NAMALWA (cell line): ENCODE measurements at regions not wholly inside any gene's neighbourhood (a gene's known extent, or its start where the extent isn't known, plus 50 kb on each side); places are given as distances from the start of the nearest gene placed in this dataset.

Source experiments
- DNase-seq: peaks from one replicate; pipeline ENCODE4 v3.0.0-alpha.2; 2015; ENCODE audit warnings: low spot score

DNA sequence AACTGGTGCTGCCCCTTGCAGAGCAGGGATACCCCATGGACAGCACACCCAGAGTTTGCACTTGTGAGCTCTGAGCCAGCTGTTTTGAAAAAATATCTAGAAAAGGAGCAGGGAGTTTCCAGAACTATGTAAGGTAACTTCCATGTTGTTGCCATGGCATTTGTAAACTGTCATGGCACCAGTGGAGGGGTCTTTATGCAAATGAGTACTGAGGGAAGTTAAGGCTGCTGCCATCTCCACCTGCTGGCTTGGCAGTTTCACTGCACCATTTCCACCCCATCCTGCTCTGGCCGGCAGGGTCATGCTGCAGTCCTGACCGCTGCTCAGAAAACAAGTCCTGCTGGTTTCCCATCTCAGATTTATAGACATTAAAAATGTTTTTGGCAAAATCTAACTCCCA, 52.3 kb upstream of the SNTG2 start:
- peak; percentile 64 for DNase-seq

DNA sequence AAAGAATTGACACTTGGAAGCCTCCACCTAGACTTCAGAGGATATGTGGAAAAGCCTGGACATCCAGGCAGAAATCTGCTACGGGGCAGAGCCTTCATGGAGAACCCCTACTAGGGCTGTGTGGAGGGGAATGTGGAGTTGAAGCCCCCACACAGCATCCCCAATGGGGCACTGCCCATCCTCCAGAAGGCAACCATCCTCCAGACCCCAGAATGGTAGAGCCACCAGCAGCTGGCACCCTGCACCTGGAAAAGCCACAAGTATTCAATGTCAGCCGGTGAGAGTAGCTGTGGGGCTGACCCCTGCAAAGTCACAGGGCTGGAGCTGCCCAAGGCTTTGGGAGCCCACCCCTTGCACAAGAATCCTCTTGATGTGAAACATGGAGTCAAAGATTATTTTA, 53.6 kb upstream of the SNTG2 start:
- no peak for DNase-seq

DNA sequence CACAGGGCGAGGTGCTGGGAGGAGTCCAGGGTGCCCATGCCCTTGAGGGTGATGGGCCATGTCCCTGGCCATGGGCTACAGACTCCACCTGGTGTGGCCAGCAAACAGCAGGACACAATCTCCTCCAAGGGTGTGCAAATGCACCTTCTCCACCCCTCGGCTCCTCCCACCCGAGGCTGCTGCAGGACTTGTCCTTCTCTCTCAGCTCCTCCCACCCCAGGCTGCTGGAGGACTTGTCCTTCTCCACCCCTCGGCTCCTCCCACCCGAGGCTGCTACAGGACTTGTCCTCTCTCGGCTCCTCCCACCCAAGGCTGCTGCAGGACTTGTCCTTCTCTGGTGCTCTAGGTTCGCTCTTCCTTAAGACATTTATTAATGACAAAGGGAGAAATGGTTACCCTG, 57.3 kb upstream of the SNTG2 start:
- DNase-seq = peak; percentile 26

DNA sequence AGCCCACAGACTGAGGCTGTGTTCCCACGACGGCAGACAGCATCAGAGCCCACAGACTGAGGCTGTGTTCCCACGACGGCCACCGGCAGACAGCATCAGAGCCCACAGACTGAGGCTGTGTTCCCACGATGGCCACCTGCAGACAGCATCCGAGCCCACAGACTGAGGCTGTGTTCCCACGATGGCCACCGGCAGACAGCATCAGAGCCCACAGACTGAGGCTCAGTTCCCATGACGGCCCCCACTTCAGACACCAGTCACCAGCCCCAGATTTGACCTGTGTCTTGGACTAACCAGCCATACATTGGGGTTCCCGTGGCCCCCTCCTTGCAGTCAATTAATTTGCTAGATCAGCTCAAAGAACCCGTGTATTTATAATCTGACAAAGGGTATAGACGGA, 57.8 kb upstream of the SNTG2 start:
- no peak for DNase-seq

DNA sequence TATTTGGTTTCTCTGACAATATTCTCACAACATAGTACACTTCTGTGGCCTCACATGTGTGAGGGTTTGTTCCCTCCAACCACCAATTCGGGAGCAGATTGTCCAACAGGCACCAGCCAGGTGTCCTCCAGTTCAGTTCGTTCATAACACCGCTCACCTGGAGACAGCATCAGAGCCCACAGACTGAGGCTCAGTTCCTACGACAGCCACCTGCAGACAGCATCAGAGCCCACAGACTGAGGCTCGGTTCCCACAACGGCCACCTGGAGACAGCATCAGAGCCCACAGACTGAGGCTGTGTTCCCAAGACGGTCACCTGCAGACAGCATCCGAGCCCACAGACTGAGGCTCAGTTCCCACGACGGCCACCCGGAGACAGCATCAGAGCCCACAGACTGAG, 58.2 kb upstream of the SNTG2 start:
- DNase-seq = no peak

DNA sequence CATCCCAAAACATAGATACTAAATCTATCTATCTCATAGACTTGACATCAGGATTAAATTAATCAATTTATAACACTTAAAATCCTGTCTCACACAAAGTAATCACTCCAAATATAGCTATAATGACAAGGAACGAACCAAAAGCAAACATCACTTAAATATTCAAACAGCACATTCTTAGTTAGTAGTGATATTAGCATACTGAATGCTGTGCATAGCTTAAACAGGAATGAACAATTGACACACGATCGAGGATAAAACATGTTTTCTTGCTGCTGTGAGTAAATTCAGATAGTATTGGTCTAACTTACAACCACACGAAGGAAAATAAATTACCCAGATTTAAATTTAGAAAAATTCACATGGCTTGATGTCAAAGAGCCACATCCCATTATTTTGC, 58.9 kb upstream of the SNTG2 start:
- no peak for DNase-seq

DNA sequence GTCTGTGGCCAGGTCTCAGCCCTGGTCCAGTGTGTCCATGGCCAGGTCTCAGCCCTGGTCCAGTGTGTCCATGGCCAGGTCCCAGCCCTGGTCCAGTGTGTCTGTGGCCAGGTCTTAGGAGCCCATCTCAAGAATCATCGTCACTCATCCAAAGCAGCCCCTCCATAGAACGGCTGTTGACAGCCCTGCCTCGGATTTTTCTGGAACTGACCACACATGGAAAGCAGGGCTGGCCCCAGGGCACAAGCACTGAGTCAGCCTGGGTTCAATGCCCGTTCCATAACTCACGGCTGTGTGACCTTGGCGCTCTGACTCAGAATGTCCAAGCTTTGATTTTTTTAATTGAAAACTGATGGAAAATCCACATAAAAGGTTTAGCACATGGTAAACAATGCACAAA, 59.9 kb upstream of the SNTG2 start:
- no peak for DNase-seq

DNA sequence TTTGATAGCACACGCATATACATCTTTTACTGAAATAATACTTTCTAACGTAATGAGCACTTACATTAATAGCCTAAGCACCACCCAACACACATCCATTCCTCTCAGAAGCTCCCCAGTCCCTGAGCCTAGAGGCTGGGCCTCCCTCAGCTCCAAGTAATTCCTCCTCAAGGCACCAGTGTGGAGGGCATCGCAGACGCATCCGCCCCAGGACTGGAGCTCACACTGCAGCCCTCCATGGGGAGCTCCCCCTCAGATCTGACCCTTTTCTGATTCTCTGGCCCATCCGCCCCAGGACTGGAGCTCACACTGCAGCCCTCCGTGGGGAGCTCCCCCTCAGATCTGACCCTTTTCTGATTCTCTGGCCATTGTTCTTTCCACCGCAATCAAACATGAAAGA, 60.4 kb upstream of the SNTG2 start:
- no peak for DNase-seq

DNA sequence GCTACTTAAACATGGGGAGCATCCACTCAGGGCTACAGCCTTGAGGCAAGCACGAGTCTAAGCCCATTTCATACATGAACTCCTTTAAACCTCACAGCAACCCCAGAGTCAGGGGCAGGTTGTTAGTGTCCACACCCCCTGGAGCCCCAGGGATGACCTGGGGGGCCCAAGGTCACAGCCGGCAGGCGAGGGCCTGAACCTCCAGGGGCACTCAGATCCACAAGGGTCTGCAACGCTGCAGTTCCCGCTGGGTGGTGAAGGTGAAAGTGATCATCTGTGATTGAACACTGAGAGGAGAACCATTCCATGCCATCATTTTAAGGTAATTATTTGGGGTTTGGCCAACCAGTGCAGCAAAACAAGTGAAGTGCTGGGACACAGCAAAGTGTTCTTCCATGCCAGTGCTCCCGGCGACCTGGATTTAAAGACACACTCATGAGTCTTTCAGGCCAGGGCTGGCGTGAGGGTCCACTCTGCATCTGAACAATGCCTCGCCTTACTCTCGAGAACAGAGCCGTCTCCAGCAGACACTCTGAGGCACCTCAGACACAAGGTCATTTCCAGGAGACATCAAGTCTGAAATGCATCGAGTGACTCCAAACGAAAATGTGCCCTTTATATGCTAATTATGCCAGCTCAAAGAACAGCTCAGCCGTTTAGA, 61.6 kb upstream of the SNTG2 start:
- DNase-seq = no peak

DNA sequence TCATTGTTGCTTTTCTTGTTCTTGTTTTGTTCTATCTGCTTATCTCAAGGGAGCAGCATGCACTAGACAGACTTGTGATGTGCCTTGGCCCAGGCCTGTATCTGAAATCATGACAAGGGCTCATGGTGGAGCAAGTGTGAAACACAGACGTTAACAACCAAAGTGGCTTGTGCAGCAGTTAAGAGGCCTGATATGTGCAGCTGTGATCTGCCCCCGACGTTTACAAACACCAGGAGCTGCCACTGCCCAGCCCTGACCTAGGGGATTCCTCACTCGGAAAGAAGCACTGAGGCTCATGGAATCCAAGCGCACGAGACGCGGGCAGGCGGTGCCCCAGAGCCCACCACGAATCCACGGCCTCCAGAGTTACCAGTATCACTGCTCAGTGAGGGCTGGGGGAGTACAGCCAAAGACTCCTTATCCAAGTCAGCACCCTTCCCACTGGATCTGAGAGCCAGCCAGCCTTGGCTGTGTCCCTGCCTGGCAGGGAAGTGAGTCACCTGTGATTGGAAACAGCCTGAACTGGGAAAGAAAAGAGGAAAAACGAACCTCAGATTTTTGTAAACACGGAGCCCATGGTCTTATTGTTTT, 62.3 kb upstream of the SNTG2 start:
- DNase-seq = no peak

DNA sequence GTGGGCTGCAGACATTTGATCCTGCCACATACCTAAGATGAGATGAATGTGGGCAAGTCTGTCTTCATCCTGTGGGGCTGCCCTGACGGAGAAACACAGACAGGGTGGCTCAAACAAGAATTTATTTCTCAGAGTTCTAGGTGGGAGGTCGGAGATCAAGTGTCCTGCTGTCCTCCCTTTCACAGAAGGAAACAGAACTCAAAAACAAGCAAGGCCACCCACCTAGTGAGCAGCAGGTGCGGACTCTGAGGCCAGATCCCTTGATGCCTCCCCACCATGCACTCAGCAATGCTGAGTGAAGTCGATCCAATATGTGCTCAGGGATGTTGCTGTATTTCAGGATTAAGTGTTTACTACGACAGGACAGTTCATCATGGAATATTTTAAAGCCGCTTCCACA, 63.0 kb upstream of the SNTG2 start:
- DNase-seq = no peak

DNA sequence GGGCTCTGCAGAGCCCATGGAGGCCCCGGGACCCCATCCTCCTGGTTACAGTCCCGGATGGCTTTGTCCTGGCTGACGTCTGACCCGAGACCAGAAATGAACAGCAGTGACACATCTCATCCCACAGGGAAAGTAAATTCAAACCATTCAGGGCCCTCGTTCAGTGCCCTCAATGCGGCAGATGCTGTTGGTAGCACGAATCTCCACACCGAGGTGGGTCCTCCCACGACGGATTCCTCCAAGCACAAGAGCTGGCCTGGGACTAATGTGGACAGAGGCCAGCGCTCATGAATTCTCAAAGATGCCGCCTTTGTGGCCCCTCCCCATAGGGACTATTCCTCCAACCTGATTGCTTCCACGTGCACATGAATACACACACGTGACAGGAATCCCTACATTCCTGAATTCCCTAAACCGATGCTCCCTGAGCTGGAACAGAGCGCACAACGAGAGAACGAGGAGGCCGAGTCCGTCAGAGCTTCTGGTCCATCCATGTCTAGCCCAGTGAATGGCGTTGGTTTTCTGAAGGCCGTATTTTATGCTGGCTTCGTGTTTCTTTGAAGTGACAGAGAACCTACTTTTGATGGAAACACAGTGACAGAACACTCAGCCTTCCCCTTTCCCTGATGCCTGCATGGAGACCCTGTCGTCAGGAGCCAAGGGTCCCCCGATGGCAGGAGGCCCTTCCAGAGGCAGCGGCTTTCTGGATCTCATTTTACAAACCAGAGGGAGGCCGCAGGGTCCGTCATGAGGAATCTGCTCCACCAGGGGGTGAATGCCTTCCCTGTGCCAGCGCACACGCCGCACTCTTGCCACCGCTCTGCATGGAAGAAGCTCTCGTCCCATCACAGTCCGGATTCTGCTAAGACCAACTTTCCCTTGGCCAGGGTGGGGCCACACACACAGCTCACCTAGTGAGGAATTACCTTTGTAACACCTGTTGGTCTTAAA, 64.3 kb upstream of the SNTG2 start:
- DNase-seq = no peak

DNA sequence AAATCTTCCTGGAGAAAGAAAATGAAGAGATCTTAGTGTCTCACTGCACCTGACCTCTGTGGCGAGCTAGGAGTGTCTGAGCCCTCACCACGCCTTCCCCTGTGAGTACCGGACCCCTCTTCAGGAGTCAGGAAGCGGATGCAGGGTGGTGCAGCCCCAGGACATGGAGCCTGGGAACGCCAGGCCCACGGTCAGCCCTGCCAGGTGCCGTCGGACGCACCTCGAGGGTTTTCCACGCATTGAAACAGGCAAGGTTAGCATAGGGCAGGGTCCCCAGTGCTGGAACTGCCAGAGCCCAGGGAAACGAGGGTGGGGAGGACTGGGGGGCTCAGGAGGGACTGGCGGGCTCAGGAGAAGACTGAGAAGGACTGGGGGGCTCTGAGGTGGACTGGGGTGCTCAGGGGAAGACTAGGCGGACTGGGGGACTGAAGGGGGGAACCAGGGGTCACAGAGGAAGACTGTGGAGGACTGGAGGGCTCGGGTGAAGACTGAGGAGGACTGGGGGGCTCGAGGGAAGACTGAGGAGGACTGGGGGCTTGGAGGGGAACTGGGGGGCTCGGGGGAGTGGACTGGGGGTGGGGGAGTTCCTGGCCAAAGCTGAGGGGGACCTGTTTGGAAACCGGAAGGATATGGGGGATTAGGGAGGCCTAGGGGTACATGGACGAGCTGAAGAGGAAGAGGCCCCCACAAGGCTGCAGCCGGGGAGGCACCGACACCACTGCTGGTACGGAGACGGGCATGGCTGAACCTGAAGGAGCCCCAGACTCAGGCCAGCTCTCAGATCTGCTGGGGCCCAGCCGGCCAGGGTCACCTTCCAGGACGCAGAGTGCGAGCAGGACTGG, 65.2 kb upstream of the SNTG2 start:
- DNase-seq = no peak

DNA sequence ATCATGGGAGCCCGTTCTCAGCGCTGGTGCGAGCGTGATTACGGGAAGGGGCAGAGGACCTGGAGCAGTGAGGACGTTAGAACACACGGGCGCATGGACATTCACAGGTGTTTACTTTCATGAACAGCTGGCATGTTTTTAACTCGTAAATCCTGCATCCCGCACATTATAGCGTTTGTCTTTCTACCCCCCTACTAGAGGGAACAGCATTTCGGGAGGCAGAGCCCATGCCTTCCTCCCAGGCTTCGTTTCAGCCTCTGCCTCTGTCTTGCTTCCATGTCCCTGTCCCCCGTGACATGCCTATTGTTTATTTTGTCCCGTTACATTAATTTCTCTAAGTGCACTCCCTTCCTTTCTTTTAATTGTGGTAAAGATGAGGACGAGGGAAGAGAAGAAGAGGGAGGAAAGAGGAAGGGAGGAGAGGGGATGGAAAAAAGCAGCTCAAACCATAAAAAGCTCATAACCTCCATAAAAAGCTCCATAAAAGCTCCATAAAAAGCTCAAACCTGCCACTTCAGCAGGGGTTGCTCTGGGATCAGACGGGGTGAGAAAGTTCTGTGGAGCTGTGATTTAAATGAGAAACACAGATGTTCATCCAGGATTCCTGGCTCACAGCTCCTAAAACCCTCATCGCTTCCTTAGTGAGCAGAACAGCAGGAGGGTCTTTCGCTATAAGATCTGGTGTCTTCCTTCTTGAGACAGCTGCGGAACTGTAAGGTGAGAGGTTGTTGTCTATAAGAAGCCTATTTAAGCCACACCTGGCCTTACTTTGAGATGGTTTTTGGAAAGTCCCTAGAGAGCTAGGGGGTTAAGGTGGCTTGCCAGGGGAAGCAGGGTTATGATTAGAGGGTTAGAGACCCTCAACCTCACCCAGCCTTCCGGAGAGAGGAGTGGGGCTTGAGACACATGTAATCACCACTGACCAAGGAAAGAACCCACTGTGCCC, 66.6 kb upstream of the SNTG2 start:
- no peak for DNase-seq

DNA sequence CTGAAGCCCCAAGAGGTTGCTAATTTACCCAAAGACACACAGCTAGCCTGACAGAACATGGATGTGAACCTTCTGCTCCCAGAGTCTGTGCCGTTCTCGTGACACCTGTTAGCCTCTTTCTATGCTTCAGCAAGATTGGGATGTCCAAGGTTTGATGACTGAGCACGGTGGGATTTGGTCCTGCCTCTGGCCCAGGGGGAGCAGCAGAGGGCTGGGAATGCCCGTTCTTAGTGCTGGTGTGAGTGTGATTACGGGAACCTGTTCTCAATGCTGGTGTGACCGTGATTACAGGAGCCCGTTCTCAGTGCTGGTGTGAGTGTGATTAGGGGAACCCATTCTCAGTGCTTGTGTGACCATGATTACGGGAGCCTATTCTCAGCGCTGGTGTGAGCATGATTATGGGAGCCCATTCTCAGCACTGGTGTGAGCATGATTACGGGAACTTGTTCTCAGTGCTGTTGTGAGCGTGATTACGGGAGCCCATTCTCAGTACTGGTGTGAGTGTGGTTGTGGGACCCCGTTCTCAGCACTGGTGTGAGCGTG, 67.3 kb upstream of the SNTG2 start:
- DNase-seq = no peak

DNA sequence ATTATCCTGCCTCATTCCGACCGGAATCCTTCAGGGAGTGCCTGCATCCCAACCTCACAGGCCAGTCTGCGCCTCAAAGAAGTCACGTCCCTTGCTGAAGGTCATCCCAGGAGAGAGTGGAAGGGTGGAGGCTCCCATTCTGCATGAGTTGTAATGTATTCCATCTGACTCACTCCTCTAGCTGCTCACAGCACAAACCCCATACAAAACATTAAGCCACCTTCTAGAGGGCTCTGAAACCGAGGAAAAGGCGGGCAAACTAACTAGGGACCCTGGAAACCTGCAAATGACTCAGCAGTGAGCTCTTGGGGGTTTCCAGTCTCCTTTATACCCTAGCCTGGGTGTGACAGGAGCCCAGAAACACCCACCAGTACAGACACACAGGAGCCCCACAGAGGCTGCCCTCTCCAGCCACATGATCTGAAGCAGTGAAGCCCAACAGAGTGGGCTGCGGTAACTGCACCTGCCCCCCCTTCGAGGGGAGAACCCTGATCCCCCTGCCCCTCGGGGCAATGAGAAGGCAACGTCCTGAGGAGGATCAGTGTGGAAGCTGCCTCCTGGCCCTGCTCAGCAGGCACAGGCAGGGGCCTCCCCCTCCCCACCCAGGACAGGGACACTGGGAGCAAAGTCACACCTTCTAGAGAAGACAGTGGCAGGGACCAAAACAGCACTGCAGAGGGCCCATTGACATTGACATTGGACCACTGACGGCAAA, 69.3 kb upstream of the SNTG2 start:
- DNase-seq = no peak

DNA sequence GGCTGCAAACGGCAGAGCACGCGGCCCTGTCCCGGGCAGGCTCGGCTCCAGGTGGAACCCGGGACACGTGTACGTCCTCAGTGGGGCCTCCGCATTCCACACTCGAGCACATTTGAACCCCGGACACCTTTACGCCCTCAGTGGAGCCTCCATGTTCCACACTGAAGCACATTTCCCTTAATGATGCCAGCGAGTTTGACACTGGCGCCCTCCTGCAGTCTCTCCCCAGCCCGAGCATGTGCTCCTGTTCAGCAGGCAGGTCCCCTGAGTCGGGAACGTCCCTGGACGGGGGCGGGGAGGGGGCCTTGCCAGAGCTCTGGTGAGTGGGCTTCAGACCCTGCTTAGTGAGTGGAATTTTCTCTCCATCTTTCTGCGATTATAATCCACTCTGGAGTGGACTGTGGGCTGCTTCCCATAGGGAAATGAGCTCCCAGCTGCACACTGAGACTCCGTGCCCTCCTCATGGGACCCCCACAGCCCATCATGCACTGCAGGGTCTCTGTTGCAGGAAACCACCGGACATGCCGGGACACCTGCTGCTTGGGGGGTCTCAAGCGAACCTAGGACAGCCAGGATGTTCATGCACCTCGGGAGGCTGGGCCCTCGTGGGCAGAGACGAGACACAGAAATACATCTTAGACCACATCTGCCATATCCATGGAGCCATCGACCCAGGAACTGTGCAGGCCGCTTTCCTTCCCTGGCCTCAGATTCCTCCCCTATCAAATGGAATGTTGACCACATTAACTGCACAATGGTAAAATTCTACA, 70.3 kb upstream of the SNTG2 start:
- DNase-seq = no peak

DNA sequence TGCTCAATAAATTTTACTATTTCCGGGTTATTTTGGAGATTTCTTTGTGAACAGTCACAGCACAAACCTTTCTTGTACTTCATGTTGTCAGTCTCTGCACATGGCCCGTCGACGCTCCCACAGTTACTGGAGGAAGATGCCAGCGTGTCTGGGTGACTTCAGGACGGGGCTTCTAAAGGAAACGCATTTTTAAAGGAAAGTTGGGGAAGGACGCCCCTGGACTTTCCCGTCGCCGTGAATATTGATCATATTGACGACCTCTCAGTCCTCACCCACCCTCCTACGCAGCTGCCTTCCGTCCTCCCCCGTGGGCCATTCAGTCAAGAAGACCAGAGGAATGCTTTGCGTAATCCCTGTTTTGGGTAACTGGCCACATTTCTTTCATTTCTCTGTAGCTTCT, 71.1 kb upstream of the SNTG2 start:
- DNase-seq = no peak

DNA sequence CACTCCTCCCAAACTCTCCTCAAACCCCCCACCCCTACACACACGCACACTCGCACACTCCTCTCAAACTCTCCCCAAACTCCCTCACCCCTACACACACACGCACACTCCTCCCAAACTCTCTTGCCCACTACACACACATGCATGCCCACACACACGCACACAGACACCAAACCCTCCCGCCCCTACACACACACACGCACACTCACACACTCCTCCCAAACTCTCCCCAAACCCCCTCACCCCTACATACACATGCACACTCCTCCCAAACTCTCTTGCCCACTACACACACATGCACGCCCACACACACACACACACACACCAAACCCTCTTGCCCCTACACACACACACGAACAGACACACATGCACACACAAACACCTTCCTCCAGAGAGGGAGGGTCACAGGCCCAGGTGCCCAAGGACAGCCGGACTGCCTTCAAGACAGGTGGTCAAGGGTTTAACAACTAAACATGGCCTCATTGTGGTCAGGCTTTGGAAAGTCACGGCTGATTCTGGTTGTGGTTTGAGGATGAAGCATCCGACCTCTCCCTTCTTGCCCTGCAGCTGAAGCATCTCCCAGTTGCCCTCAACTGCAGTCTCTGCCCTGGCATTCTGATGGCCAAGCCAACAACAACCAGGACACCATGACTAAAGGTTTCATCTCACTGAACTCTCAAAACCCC, 72.3 kb upstream of the SNTG2 start:
- no peak for DNase-seq
